GM12878 (cell line): ENCODE measurements at regions not wholly inside any gene's neighbourhood (a gene's known extent, or its start where the extent isn't known, plus 50 kb on each side); places are given as distances from the start of the nearest gene placed in this dataset.
"Not testable (repeated sequence)": the region's sequence is repeated elsewhere in the genome, so short reads cannot be mapped to it uniquely, and the experiment has no call there.

Source experiments
- CEBPB ChIP-seq, 2 experiments: fragments of 150-350 bp in 1 of 2; IDR thresholded peaks; 2 replicates each; pipeline ENCODE4 v1.6.1; 2012 to 2014; ENCODE audit warnings: low read depth in 2 of 2, low read length in 2 of 2, borderline replicate concordance in 1 of 2, inconsistent platforms in 1 of 2
- CHD1 ChIP-seq: IDR thresholded peaks from 2 replicates; pipeline ENCODE4 v1.6.1; 2012; ENCODE audit warnings: low read depth, low read length, improper control_type of control experiment
- CTCF ChIP-seq, 3 experiments: IDR thresholded peaks in 2 of 3; conservative IDR thresholded peaks in 1 of 3; 2 replicates each; pipeline ENCODE4 v1.5.1; 2011; ENCODE audit warnings: low read depth in 3 of 3, low read length in 3 of 3, mild to moderate bottlenecking in 3 of 3, control low read depth in 2 of 3, moderate library complexity in 2 of 3, inconsistent platforms in 1 of 3, mixed read lengths in 1 of 3; ENCODE audit not compliant: control insufficient read depth in 2 of 3, insufficient read depth in 1 of 3; ENCODE audit errors: extremely low read depth in 1 of 3
- DPF2 ChIP-seq: fragments of 450-650 bp; IDR thresholded peaks from 2 replicates; pipeline ENCODE4 v1.6.1; 2017; ENCODE audit warnings: mild to moderate bottlenecking
- EZH2 ChIP-seq: IDR thresholded peaks from 2 replicates; pipeline ENCODE4 v1.6.1; 2012; ENCODE audit warnings: low read depth, mild to moderate bottlenecking, control low read depth, inconsistent platforms, low read length, borderline replicate concordance; ENCODE audit not compliant: control insufficient read depth
- HDAC6 ChIP-seq: fragments of 200-600 bp; sonication (generic); IDR thresholded peaks from one replicate; pipeline ENCODE4 v1.8.0; 2017; ENCODE audit warnings: antibody characterized with exemption; ENCODE audit not compliant: unreplicated experiment
- NFYB ChIP-seq: IDR thresholded peaks from 2 replicates; pipeline ENCODE4 v1.6.1; 2011; ENCODE audit warnings: low read depth, mild to moderate bottlenecking, low read length, improper control_type of control experiment, moderate library complexity; ENCODE audit not compliant: insufficient read depth
- POLR2AphosphoS5 ChIP-seq: IDR thresholded peaks from 2 replicates; pipeline ENCODE4 v1.6.1; 2011; ENCODE audit warnings: mild to moderate bottlenecking, low read length, inconsistent platforms
- RAD21 ChIP-seq: IDR thresholded peaks from 2 replicates; pipeline ENCODE4 v1.6.1; 2011; ENCODE audit warnings: mild to moderate bottlenecking, low read depth, low read length, moderate library complexity; ENCODE audit not compliant: insufficient read depth
- RBBP5 ChIP-seq: fragments of 200-600 bp; sonication (generic); conservative IDR thresholded peaks from 2 replicates; pipeline ENCODE4 v1.6.1; 2016
- RELB ChIP-seq: fragments of 450-650 bp; IDR thresholded peaks from 2 replicates; pipeline ENCODE4 v1.6.1; 2017; ENCODE audit warnings: low read depth, mild to moderate bottlenecking, moderate library complexity
- SRF ChIP-seq, 2 experiments: IDR thresholded peaks; 2 replicates each; pipeline ENCODE4 v1.6.1; 2011; ENCODE audit warnings: low read depth in 2 of 2, low read length in 2 of 2, mild to moderate bottlenecking in 1 of 2, moderate library complexity in 1 of 2
- ZBTB33 ChIP-seq: fragments of 450-650 bp; IDR thresholded peaks from 2 replicates; pipeline ENCODE4 v1.6.1; 2017; ENCODE audit warnings: mild to moderate bottlenecking

GRCh38 chr21:13907385-13907784 lies 297.8 kb downstream of the POTED start:
- TF ChIP-seq CTCF (IDR thresholded peaks at IDR 0.05 in 2 of 3, conservative IDR thresholded peaks at IDR 0.05 in 1 of 3; ENCODE audit: control insufficient read depth in 2 of 3, extremely low read depth in 1 of 3, insufficient read depth in 1 of 3, low read depth in 3 of 3, low read length in 3 of 3); ZBTB33; SRF (IDR thresholded peaks at IDR 0.05; ENCODE audit: low read depth in 2 of 2, low read length in 2 of 2); DPF2; HDAC6; POLR2AphosphoS5; RAD21; CHD1; RBBP5; EZH2; CEBPB (IDR thresholded peaks at IDR 0.05; ENCODE audit: borderline replicate concordance in 1 of 2, low read depth in 2 of 2, low read length in 2 of 2); NFYB; RELB: not testable (repeated sequence)
